ENCODE measurements at regions not wholly inside any gene's neighbourhood (a gene's known extent, or its start where the extent isn't known, plus 50 kb on each side); places are given as distances from the start of the nearest gene placed in this dataset.

DNA sequence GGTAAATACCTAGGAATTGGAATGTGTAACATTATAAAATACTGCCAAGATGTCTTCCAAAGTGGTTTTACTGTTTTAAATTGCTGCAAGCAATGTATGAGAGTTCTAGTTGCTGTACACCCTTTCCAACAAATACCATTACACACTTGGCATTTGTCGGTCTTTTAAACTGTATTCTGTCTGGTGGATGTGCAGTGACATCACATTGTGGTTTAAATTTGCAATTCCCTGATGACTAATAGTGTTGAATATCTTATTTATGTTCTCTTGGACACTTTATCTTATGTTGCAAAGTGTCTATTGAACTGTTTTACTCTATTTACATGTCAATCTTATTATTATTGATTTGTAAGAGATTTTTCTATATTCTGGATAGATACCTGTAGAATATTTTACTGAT, 561.2 kb upstream of the B3GALT2 start:
- POLR2A ChIA-PET = no interaction called here
- Histone ChIP-seq H3K4me3 (replicated peaks in 1 of 2; ENCODE audit: low read depth in 1 of 2, low read length in 2 of 2) (no peak overlapping the region), H3K9me2 (ENCODE audit: insufficient read depth) (no peaks in the 10 kb centered on the region), H3K4me2 (ENCODE audit: low read length) (no peak overlapping the region), H3K4me1 (ENCODE audit: control insufficient read depth in 1 of 2, insufficient read depth in 2 of 2, low read length in 2 of 2) (no peaks in the 10 kb centered on the region), H3K9ac (ENCODE audit: low read length) (no peak overlapping the region), H3K27me3 (ENCODE audit: insufficient read depth, low read length) (no peaks in the 10 kb centered on the region), H3K36me3 (ENCODE audit: control insufficient read depth in 1 of 2, insufficient read depth in 2 of 2, low read length in 2 of 2) (no peaks in the 10 kb centered on the region), H2AFZ (ENCODE audit: low read depth, low read length, poor library complexity, severe bottlenecking) (no peak overlapping the region), H3K9me3 (ENCODE audit: control insufficient read depth in 1 of 2, insufficient read depth in 1 of 2, low read depth in 1 of 2, low read length in 2 of 2) (no peaks in the 10 kb centered on the region), H3K27ac (ENCODE audit: low read depth, low read length) (no peak overlapping the region), H4K20me1 (ENCODE audit: insufficient read depth) (no peaks in the 10 kb centered on the region), H3K79me2 (ENCODE audit: insufficient read depth, low read length) (no peaks in the 10 kb centered on the region)
- CTCF ChIA-PET = no interaction called here
- intact Hi-C loops (cut with micrococcal nuclease) = no loop called here
- no peak for DNase-seq (ENCODE audit: low read depth, low spot score)
- no TSS peak for BruUV-seq (replicated peaks)
- no peak for TF ChIP-seq SP1 (IDR thresholded peaks at IDR 0.05; ENCODE audit: low read depth)
- no peak for TF ChIP-seq EZH2phosphoT487 (IDR thresholded peaks at IDR 0.05; ENCODE audit: borderline replicate concordance)
- TF ChIP-seq ZFX (IDR thresholded peaks at IDR 0.05) = no peak
- TF ChIP-seq ZNF274 (IDR thresholded peaks at IDR 0.05; ENCODE audit: low read depth, low read length) = no peak
- no peak for TF ChIP-seq ELF1 (IDR thresholded peaks at IDR 0.05; ENCODE audit: borderline replicate concordance, low read depth)
- TF ChIP-seq EZH2 (IDR thresholded peaks at IDR 0.05) = no peak
- TF ChIP-seq YY1 (IDR thresholded peaks at IDR 0.05; ENCODE audit: extremely low read depth, insufficient replicate concordance, low read depth, low read length) = no peak
- TF ChIP-seq SRF (IDR thresholded peaks at IDR 0.05; ENCODE audit: low read depth) = no peak
- TF ChIP-seq CBX3 (IDR thresholded peaks at IDR 0.05; ENCODE audit: low read depth) = no peak
- TF ChIP-seq POLR2A (IDR thresholded peaks at IDR 0.05; ENCODE audit: borderline replicate concordance, extremely low read depth, insufficient read depth, insufficient read length) = no peak
- no peak for TF ChIP-seq EGR1 (IDR thresholded peaks at IDR 0.05; ENCODE audit: low read depth)
- TF ChIP-seq FOSL1 (IDR thresholded peaks at IDR 0.05; ENCODE audit: low read depth) = no peak
- no peak for TF ChIP-seq SIN3A (IDR thresholded peaks at IDR 0.05; ENCODE audit: low read depth)
- TF ChIP-seq, protein P1, sequence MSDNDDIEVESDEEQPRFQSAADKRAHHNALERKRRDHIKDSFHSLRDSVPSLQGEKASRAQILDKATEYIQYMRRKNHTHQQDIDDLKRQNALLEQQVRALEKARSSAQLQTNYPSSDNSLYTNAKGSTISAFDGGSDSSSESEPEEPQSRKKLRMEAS (IDR thresholded peaks at IDR 0.05) = no peak
- TF ChIP-seq, protein P2, sequence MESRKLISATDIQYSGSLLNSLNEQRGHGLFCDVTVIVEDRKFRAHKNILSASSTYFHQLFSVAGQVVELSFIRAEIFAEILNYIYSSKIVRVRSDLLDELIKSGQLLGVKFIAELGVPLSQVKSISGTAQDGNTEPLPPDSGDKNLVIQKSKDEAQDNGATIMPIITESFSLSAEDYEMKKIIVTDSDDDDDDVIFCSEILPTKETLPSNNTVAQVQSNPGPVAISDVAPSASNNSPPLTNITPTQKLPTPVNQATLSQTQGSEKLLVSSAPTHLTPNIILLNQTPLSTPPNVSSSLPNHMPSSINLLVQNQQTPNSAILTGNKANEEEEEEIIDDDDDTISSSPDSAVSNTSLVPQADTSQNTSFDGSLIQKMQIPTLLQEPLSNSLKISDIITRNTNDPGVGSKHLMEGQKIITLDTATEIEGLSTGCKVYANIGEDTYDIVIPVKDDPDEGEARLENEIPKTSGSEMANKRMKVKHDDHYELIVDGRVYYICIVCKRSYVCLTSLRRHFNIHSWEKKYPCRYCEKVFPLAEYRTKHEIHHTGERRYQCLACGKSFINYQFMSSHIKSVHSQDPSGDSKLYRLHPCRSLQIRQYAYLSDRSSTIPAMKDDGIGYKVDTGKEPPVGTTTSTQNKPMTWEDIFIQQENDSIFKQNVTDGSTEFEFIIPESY (IDR thresholded peaks at IDR 0.05; ENCODE audit: extremely low read depth, insufficient replicate concordance, low read length) = no peak
- TF ChIP-seq POLR2AphosphoS5 (IDR thresholded peaks at IDR 0.05; ENCODE audit: low read depth, low read length) = no peak
- TF ChIP-seq, protein P3, sequence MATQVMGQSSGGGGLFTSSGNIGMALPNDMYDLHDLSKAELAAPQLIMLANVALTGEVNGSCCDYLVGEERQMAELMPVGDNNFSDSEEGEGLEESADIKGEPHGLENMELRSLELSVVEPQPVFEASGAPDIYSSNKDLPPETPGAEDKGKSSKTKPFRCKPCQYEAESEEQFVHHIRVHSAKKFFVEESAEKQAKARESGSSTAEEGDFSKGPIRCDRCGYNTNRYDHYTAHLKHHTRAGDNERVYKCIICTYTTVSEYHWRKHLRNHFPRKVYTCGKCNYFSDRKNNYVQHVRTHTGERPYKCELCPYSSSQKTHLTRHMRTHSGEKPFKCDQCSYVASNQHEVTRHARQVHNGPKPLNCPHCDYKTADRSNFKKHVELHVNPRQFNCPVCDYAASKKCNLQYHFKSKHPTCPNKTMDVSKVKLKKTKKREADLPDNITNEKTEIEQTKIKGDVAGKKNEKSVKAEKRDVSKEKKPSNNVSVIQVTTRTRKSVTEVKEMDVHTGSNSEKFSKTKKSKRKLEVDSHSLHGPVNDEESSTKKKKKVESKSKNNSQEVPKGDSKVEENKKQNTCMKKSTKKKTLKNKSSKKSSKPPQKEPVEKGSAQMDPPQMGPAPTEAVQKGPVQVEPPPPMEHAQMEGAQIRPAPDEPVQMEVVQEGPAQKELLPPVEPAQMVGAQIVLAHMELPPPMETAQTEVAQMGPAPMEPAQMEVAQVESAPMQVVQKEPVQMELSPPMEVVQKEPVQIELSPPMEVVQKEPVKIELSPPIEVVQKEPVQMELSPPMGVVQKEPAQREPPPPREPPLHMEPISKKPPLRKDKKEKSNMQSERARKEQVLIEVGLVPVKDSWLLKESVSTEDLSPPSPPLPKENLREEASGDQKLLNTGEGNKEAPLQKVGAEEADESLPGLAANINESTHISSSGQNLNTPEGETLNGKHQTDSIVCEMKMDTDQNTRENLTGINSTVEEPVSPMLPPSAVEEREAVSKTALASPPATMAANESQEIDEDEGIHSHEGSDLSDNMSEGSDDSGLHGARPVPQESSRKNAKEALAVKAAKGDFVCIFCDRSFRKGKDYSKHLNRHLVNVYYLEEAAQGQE (IDR thresholded peaks at IDR 0.05; ENCODE audit: low read depth) = no peak
- RAD21 ChIA-PET (ENCODE audit: low non-redundant PET in 1 of 2, low total read pairs in 2 of 2, uncharacterized antibody in 2 of 2, unreplicated experiment in 2 of 2) = no interaction called here
- no peak for ATAC-seq

Data from HCT116 (cell line).